ENCODE measurements at regions not wholly inside any gene's neighbourhood (a gene's known extent, or its start where the extent isn't known, plus 50 kb on each side); places are given as distances from the start of the nearest gene placed in this dataset.

DNA sequence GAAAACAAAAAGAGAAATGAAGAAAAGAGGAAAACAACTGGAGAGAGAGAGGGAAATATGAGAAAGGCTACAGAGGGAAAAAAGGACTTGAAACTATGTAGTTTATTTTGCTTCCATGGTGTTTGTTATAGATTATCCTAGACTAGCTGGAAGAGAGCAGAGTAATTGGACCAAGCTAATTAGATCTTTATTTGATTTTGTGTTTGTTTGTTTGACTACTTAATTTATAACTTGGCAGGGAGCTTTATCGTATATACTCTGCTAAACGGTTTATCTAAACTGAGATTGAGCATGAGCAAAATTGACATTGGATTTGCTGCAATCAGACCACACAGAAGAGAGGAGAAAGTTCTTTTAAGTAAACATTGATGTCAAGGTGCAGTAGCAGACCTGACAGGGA, 443.8 kb upstream of the USP24 start:
- TF ChIP-seq, protein P1, sequence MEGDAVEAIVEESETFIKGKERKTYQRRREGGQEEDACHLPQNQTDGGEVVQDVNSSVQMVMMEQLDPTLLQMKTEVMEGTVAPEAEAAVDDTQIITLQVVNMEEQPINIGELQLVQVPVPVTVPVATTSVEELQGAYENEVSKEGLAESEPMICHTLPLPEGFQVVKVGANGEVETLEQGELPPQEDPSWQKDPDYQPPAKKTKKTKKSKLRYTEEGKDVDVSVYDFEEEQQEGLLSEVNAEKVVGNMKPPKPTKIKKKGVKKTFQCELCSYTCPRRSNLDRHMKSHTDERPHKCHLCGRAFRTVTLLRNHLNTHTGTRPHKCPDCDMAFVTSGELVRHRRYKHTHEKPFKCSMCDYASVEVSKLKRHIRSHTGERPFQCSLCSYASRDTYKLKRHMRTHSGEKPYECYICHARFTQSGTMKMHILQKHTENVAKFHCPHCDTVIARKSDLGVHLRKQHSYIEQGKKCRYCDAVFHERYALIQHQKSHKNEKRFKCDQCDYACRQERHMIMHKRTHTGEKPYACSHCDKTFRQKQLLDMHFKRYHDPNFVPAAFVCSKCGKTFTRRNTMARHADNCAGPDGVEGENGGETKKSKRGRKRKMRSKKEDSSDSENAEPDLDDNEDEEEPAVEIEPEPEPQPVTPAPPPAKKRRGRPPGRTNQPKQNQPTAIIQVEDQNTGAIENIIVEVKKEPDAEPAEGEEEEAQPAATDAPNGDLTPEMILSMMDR (conservative IDR thresholded peaks at IDR 0.05 in 1 of 2, IDR thresholded peaks at IDR 0.05 in 1 of 2; ENCODE audit: low read depth in 1 of 2, low read length in 2 of 2), result no peak
- no peak for TF ChIP-seq EZH2 (IDR thresholded peaks at IDR 0.05; ENCODE audit: low read length, missing control alignments)
